DOHH2 (cell line): ENCODE measurements at regions not wholly inside any gene's neighbourhood (a gene's known extent, or its start where the extent isn't known, plus 50 kb on each side); places are given as distances from the start of the nearest gene placed in this dataset.

Source experiments
- H3F3A ChIP-seq: fragments of 200-600 bp; sonication (generic), shearing (Covaris generic); 2 replicates; pipeline ENCODE4 v1.6.0; 2016; ENCODE audit warnings: antibody characterized with exemption, mild to moderate bottlenecking; ENCODE audit not compliant: control insufficient read depth, insufficient read depth
- H3K27ac ChIP-seq: fragments of 200-600 bp; sonication (generic); 2 replicates; pipeline ENCODE4 v1.5.1; 2014; ENCODE audit warnings: low read depth, mild to moderate bottlenecking, low read length, moderate library complexity
- H3K27me3 ChIP-seq: fragments of 200-600 bp; sonication (generic); 2 replicates; pipeline ENCODE4 v1.6.1; 2014; ENCODE audit warnings: mild to moderate bottlenecking, low read length, mixed read lengths; ENCODE audit not compliant: control insufficient read depth
- H3K36me3 ChIP-seq: fragments of 200-600 bp; sonication (generic); 2 replicates; pipeline ENCODE4 v1.6.1; 2014; ENCODE audit warnings: mild to moderate bottlenecking, low read length, moderate library complexity, mixed read lengths; ENCODE audit not compliant: control insufficient read depth
- H3K4me1 ChIP-seq: fragments of 200-600 bp; sonication (generic); 2 replicates; pipeline ENCODE4 v1.6.1; 2014; ENCODE audit warnings: mild to moderate bottlenecking, low read length, mixed read lengths; ENCODE audit not compliant: control insufficient read depth
- H3K4me2 ChIP-seq: fragments of 200-600 bp; sonication (generic); 2 replicates; pipeline ENCODE4 v1.6.0; 2014; ENCODE audit warnings: mild to moderate bottlenecking, low read length, moderate library complexity
- H3K4me3 ChIP-seq: fragments of 200-600 bp; sonication (generic); 2 replicates; pipeline ENCODE4 v1.5.1; 2014; ENCODE audit warnings: mild to moderate bottlenecking, low read length, mixed read lengths
- H3K79me2 ChIP-seq: fragments of 200-600 bp; sonication (generic); 2 replicates; pipeline ENCODE4 v1.6.1; 2014; ENCODE audit warnings: mild to moderate bottlenecking, low read length, mixed read lengths; ENCODE audit not compliant: control insufficient read depth
- H3K9me2 ChIP-seq: fragments of 200-600 bp; sonication (generic); replicated peaks from 2 replicates; pipeline ENCODE4 v1.6.1; 2014; ENCODE audit warnings: mild to moderate bottlenecking, low read length, mixed read lengths; ENCODE audit not compliant: control insufficient read depth
- H3K9me3 ChIP-seq: fragments of 200-600 bp; sonication (generic); 2 replicates; pipeline ENCODE4 v1.6.1; 2014; ENCODE audit warnings: antibody characterized with exemption, low read length, mixed read lengths; ENCODE audit not compliant: control insufficient read depth, insufficient read depth
- H4K20me1 ChIP-seq: fragments of 200-600 bp; sonication (generic); 2 replicates; pipeline ENCODE4 v1.6.0; 2014; ENCODE audit warnings: low read depth, mild to moderate bottlenecking, antibody characterized with exemption, low read length, moderate library complexity; ENCODE audit not compliant: control insufficient read depth, insufficient read depth
- EZH2phosphoT487 ChIP-seq: fragments of 200-600 bp; sonication (generic); IDR thresholded peaks from 2 replicates; pipeline ENCODE4 v1.6.1; 2017; ENCODE audit warnings: borderline replicate concordance, mild to moderate bottlenecking, antibody characterized with exemption, low read length, moderate library complexity, mixed read lengths
- TF ChIP-seq, protein P1 (sequence below): fragments of 200-600 bp; sonication (generic); IDR thresholded peaks from one replicate; pipeline ENCODE4 v1.5.1; 2014; ENCODE audit warnings: antibody characterized with exemption, mild to moderate bottlenecking, low read depth, low read length; ENCODE audit not compliant: poor library complexity, severe bottlenecking

DNA sequence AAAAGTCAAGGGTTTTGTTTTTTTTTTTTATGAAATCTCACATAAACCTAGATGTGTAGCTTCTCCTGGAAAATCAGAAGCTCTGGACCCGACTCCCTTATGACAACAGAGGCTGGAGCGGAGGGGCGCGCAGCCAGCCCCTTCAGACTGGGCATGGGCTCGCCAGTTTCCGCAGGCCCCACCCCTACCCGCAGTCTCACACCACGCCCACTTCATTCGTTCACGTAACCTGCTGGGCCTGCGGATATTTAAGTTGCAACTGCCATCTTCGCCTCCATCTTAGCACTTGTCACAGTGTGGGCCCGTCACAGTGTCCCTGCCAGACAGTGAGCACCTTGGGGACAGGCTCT, 111.7 kb upstream of the PTPN1 start:
- H3K9me2 ChIP-seq, result no peaks in the 10 kb centered on the region
- no peak for TF ChIP-seq EZH2phosphoT487
- TF ChIP-seq, protein P1, sequence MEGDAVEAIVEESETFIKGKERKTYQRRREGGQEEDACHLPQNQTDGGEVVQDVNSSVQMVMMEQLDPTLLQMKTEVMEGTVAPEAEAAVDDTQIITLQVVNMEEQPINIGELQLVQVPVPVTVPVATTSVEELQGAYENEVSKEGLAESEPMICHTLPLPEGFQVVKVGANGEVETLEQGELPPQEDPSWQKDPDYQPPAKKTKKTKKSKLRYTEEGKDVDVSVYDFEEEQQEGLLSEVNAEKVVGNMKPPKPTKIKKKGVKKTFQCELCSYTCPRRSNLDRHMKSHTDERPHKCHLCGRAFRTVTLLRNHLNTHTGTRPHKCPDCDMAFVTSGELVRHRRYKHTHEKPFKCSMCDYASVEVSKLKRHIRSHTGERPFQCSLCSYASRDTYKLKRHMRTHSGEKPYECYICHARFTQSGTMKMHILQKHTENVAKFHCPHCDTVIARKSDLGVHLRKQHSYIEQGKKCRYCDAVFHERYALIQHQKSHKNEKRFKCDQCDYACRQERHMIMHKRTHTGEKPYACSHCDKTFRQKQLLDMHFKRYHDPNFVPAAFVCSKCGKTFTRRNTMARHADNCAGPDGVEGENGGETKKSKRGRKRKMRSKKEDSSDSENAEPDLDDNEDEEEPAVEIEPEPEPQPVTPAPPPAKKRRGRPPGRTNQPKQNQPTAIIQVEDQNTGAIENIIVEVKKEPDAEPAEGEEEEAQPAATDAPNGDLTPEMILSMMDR, result no peak
- no peaks in the 10 kb centered on the region for H3K27me3 ChIP-seq
- no peaks in the 10 kb centered on the region for H3K9me3 ChIP-seq
- no peaks in the 10 kb centered on the region; the same call in 1 of the 2 replicates for H4K20me1 ChIP-seq
- H3K4me3 ChIP-seq, result no peak overlapping the region
- no peak overlapping the region for H3K4me2 ChIP-seq
- H3K36me3 ChIP-seq, result no peaks in the 10 kb centered on the region
- peaks cover 9% of the 10 kb centered on the region for H3K4me1 ChIP-seq
- H3K27ac ChIP-seq, result no peak overlapping the region
- H3K79me2 ChIP-seq, result no peaks in the 10 kb centered on the region
- H3F3A ChIP-seq, result no peaks in the 10 kb centered on the region

DNA sequence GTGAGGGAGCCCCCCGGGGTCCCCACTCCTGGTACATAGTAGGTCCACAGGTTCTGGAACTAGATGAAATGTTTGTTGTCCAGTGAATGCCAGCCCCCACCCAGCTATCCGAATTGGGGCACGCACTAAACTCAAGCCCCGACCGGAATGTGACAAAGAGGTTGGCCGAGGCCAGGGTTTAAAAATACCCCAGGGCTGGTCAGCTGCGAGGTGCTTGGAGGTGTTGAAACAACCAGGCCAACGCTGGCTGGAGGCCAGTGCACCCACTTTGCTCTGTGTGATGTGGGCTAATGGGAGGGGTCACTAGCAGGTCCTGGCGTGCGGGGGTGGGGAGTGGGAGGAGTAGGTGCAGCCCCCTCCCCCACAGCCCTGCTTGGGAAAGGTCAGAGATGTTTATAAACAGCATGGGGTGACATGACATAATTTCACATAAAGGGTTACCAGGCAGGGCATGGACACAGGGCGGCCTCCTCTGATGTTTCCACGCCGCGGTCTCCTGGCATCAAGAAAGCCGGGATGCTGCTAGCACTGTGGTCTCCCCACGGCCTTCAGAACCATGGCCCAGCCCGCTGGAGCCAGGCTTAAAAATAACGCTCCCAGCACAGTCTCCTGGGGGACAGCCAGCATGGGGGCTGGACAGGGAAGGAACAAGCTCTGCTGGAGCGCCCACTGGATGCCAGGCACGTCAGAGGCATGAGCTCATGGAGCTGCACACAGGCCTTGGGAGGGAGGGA, 111.2 kb upstream of the PTPN1 start:
- Histone ChIP-seq H3K27me3 (no peaks in the 10 kb centered on the region), H3K4me1 (peaks cover 9% of the 10 kb centered on the region), H3K36me3 (no peaks in the 10 kb centered on the region), H3F3A (no peaks in the 10 kb centered on the region), H3K27ac (no peak overlapping the region), H3K4me2 (no peak overlapping the region), H3K9me2 (no peaks in the 10 kb centered on the region), H3K79me2 (no peaks in the 10 kb centered on the region), H4K20me1 (no peaks in the 10 kb centered on the region; the same call in 1 of the 2 replicates), H3K4me3 (no peak overlapping the region), H3K9me3 (no peaks in the 10 kb centered on the region)
- TF ChIP-seq EZH2phosphoT487, result no peak
- TF ChIP-seq, protein P1, result no peak

- no peaks in the 10 kb centered on the region; the same call in 1 of the 2 replicates for H4K20me1 ChIP-seq
- no peak overlapping the region for H3K4me2 ChIP-seq
- H3K27ac ChIP-seq, result no peak overlapping the region
- H3K36me3 ChIP-seq, result no peaks in the 10 kb centered on the region
- peaks cover 6% of the 10 kb centered on the region for H3K4me1 ChIP-seq
- no peaks in the 10 kb centered on the region for H3K79me2 ChIP-seq
- H3K9me2 ChIP-seq, result no peaks in the 10 kb centered on the region
- H3K27me3 ChIP-seq, result no peaks in the 10 kb centered on the region
- H3K9me3 ChIP-seq, result no peaks in the 10 kb centered on the region
- H3F3A ChIP-seq, result no peaks in the 10 kb centered on the region
- H3K4me3 ChIP-seq, result no peak overlapping the region
- TF ChIP-seq, protein P1, result no peak
- no peak for TF ChIP-seq EZH2phosphoT487
Measured at GRCh38 chr20:50399555-50399916, 110.6 kb upstream of the PTPN1 start.
